Thyroid gland (tissue), 4 donors: ENCODE measurements at regions not wholly inside any gene's neighbourhood (a gene's known extent, or its start where the extent isn't known, plus 50 kb on each side); places are given as distances from the start of the nearest gene placed in this dataset.

Experiments used
- POLR2A ChIP-seq, 2 donors: fragments of 450-650 bp; IDR thresholded peaks; one replicate each; pipeline ENCODE4 v1.6.1; 2017; ENCODE audit warnings: antibody characterized with exemption in 2 of 2, mild to moderate bottlenecking in 2 of 2, moderate library complexity in 1 of 2
- TF ChIP-seq, protein P1 (sequence below), 6 experiments: fragments of 200-600 bp in 3 of 6; fragments of 450-650 bp in 3 of 6; sonication (generic) in 3 of 6; IDR thresholded peaks; one replicate each; pipeline ENCODE4 v1.5.1; 2016 to 2019; ENCODE audit warnings: antibody characterized with exemption in 6 of 6, mild to moderate bottlenecking in 2 of 6, inconsistent platforms in 1 of 6, moderate library complexity in 1 of 6

DNA sequence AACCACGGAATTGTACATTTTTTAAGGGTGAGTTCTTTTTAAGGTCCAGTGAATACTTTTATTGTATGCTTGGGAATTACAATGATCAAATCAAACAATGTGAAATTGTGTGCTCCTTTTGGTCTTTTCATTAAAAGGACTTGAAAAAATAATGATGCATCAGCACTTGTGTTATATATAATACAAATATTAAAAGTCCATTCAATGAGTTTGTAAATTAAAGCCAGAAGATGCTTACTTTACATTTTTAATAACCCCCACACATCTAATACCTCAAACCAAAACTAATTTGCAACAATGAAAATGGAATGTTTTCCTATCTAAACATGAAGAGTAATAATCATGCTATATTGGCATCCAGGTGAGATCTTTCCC, 369.8 kb upstream of the LCORL start:
- TF ChIP-seq, protein P1, sequence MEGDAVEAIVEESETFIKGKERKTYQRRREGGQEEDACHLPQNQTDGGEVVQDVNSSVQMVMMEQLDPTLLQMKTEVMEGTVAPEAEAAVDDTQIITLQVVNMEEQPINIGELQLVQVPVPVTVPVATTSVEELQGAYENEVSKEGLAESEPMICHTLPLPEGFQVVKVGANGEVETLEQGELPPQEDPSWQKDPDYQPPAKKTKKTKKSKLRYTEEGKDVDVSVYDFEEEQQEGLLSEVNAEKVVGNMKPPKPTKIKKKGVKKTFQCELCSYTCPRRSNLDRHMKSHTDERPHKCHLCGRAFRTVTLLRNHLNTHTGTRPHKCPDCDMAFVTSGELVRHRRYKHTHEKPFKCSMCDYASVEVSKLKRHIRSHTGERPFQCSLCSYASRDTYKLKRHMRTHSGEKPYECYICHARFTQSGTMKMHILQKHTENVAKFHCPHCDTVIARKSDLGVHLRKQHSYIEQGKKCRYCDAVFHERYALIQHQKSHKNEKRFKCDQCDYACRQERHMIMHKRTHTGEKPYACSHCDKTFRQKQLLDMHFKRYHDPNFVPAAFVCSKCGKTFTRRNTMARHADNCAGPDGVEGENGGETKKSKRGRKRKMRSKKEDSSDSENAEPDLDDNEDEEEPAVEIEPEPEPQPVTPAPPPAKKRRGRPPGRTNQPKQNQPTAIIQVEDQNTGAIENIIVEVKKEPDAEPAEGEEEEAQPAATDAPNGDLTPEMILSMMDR (IDR thresholded peaks at IDR 0.05), result no peak
- no peak for TF ChIP-seq POLR2A (IDR thresholded peaks at IDR 0.05)
